ENCODE measurements at regions not wholly inside any gene's neighbourhood (a gene's known extent, or its start where the extent isn't known, plus 50 kb on each side); places are given as distances from the start of the nearest gene placed in this dataset.

GRCh38 chr14:38342803-38343202, 86.9 kb upstream of the CLEC14A start:
- TF ChIP-seq ZNF274 (IDR thresholded peaks at IDR 0.05; ENCODE audit: low read depth, low read length) (no peak), CEBPB (IDR thresholded peaks at IDR 0.05; ENCODE audit: low read depth) (no peak), ZFX (IDR thresholded peaks at IDR 0.05) (no peak), YY1 (IDR thresholded peaks at IDR 0.05; ENCODE audit: extremely low read depth, insufficient replicate concordance, low read depth, low read length) (no peak), TCF7L2 (IDR thresholded peaks at IDR 0.05; ENCODE audit: borderline replicate concordance, extremely low read depth, insufficient read depth, insufficient read length) (no peak), POLR2A (IDR thresholded peaks at IDR 0.05; ENCODE audit: borderline replicate concordance, extremely low read depth, insufficient read depth, insufficient read length) (no peak), CTCF (IDR thresholded peaks at IDR 0.05 in 2 of 3, conservative IDR thresholded peaks at IDR 0.05 in 1 of 3; ENCODE audit: borderline replicate concordance in 1 of 3, insufficient read depth in 1 of 3, low read depth in 2 of 3, low read length in 2 of 3) (no peak), SIN3A (IDR thresholded peaks at IDR 0.05; ENCODE audit: low read depth) (no peak), EZH2 (IDR thresholded peaks at IDR 0.05) (no peak), SRF (IDR thresholded peaks at IDR 0.05; ENCODE audit: low read depth) (no peak), RAD21 (IDR thresholded peaks at IDR 0.05; ENCODE audit: low read depth) (no peak), FOSL1 (IDR thresholded peaks at IDR 0.05; ENCODE audit: low read depth) (no peak)
- no peaks in the 10 kb centered on the region for H3K4me1 ChIP-seq (ENCODE audit: control insufficient read depth in 1 of 2, insufficient read depth in 2 of 2, low read length in 2 of 2)
- RAD21 ChIA-PET (ENCODE audit: low non-redundant PET in 1 of 2, low total read pairs in 2 of 2, uncharacterized antibody in 2 of 2, unreplicated experiment in 2 of 2): no interaction called here
- no peak overlapping the region for H3K4me2 ChIP-seq (ENCODE audit: low read length)
- no TSS peak for BruUV-seq (replicated peaks)
- H3K9me2 ChIP-seq (ENCODE audit: insufficient read depth): no peaks in the 10 kb centered on the region
- H3K27ac ChIP-seq (ENCODE audit: low read depth, low read length): no peak overlapping the region
- no peak overlapping the region for H2AFZ ChIP-seq (ENCODE audit: low read depth, low read length, poor library complexity, severe bottlenecking)
- POLR2A ChIA-PET: no interaction called here
- no peak overlapping the region for H3K4me3 ChIP-seq (replicated peaks in 1 of 2; ENCODE audit: low read depth in 1 of 2, low read length in 2 of 2)
- no peaks in the 10 kb centered on the region for H3K79me2 ChIP-seq (ENCODE audit: insufficient read depth, low read length)
- ATAC-seq (no peak), DNase-seq (ENCODE audit: low read depth, low spot score) (no peak)
- intact Hi-C loops (cut with micrococcal nuclease): no loop called here
- no peak overlapping the region for H3K9ac ChIP-seq (ENCODE audit: low read length)
- CTCF ChIA-PET: no interaction called here
- no peaks in the 10 kb centered on the region for H4K20me1 ChIP-seq (ENCODE audit: insufficient read depth)
- H3K27me3 ChIP-seq (ENCODE audit: insufficient read depth, low read length): no peaks in the 10 kb centered on the region
- H3K36me3 ChIP-seq (ENCODE audit: control insufficient read depth in 1 of 2, insufficient read depth in 2 of 2, low read length in 2 of 2): no peaks in the 10 kb centered on the region
- no peaks in the 10 kb centered on the region for H3K9me3 ChIP-seq (ENCODE audit: control insufficient read depth in 1 of 2, insufficient read depth in 1 of 2, low read depth in 1 of 2, low read length in 2 of 2)

Data from HCT116 (cell line).